NCI-H510A treated with DMSO at 0.1 percent for 48 hours (cell line): ENCODE measurements at regions not wholly inside any gene's neighbourhood (a gene's known extent, or its start where the extent isn't known, plus 50 kb on each side); places are given as distances from the start of the nearest gene placed in this dataset.

Experiments used
- DNase-seq: peaks from one replicate; lab custom pipeline; 2025; lab: John Stamatoyannopoulos, UW

- no peak for DNase-seq
Measured at GRCh38 chr4:31645236-31645635, 925.1 kb downstream of the PCDH7 start.

GRCh38 chr4:31647786-31648185 lies 927.6 kb downstream of the PCDH7 start:
- DNase-seq: no peak

- DNase-seq: no peak
Measured at GRCh38 chr4:31649878-31650277, 929.7 kb downstream of the PCDH7 start.

- no peak for DNase-seq
Measured at GRCh38 chr4:31651541-31651940, 931.4 kb downstream of the PCDH7 start.

GRCh38 chr4:31655328-31655727 lies 935.2 kb downstream of the PCDH7 start:
- no peak for DNase-seq

GRCh38 chr4:31657859-31658570 lies 937.8 kb downstream of the PCDH7 start:
- no peak for DNase-seq

- DNase-seq: no peak
Measured at GRCh38 chr4:31660916-31661315, 940.7 kb downstream of the PCDH7 start.

- no peak for DNase-seq
Measured at GRCh38 chr4:31662951-31663350, 942.8 kb downstream of the PCDH7 start.

- DNase-seq: no peak
Measured at GRCh38 chr4:31667686-31668085, 947.5 kb downstream of the PCDH7 start.

- DNase-seq: no peak
Measured at GRCh38 chr4:31674313-31674947, 954.3 kb downstream of the PCDH7 start.

- DNase-seq: no peak
Measured at GRCh38 chr4:31678356-31678755, 958.2 kb downstream of the PCDH7 start.

- no peak for DNase-seq
Measured at GRCh38 chr4:31682796-31683195, 962.6 kb downstream of the PCDH7 start.

GRCh38 chr4:31687717-31688342 lies 967.7 kb downstream of the PCDH7 start:
- DNase-seq: no peak

GRCh38 chr4:31692399-31692940 lies 972.3 kb downstream of the PCDH7 start:
- DNase-seq: no peak

GRCh38 chr4:31701256-31701655 lies 981.1 kb downstream of the PCDH7 start:
- no peak for DNase-seq

GRCh38 chr4:31702326-31702725 lies 982.2 kb downstream of the PCDH7 start:
- no peak for DNase-seq

- no peak for DNase-seq
Measured at GRCh38 chr4:31714238-31714637, 994.1 kb downstream of the PCDH7 start.

GRCh38 chr4:31715302-31715701 lies 995.1 kb downstream of the PCDH7 start:
- DNase-seq: no peak

GRCh38 chr4:31727030-31727429 lies 1006.9 kb downstream of the PCDH7 start:
- no peak for DNase-seq

- no peak for DNase-seq
Measured at GRCh38 chr4:31735004-31735403, 1014.8 kb downstream of the PCDH7 start.

GRCh38 chr4:31737419-31737818 lies 1017.2 kb downstream of the PCDH7 start:
- no peak for DNase-seq

- DNase-seq: no peak
Measured at GRCh38 chr4:31741326-31741725, 1021.2 kb downstream of the PCDH7 start.

- DNase-seq: no peak
Measured at GRCh38 chr4:31748382-31748781, 1028.2 kb downstream of the PCDH7 start.
